Suprapubic skin (tissue), 4 donors: ENCODE measurements at regions not wholly inside any gene's neighbourhood (a gene's known extent, or its start where the extent isn't known, plus 50 kb on each side); places are given as distances from the start of the nearest gene placed in this dataset.

ENCODE experiments used
- CTCF ChIP-seq, 2 donors: fragments of 200-600 bp in 1 of 2; fragments of 450-650 bp in 1 of 2; sonication (generic) in 1 of 2; IDR thresholded peaks; one replicate each; pipeline ENCODE4 v1.5.1; 2016 to 2019; ENCODE audit warnings: antibody characterized with exemption in 2 of 2, mild to moderate bottlenecking in 1 of 2, moderate library complexity in 1 of 2
- EP300 ChIP-seq: sonication (generic); formaldehyde crosslinking; IDR thresholded peaks from one replicate; pipeline ENCODE4 v1.6.1; 2017; ENCODE audit warnings: antibody characterized with exemption
- POLR2A ChIP-seq, 2 donors: fragments of 450-650 bp; IDR thresholded peaks; one replicate each; pipeline ENCODE4 v1.6.1; 2017; ENCODE audit warnings: antibody characterized with exemption in 2 of 2, mild to moderate bottlenecking in 2 of 2, moderate library complexity in 2 of 2
- POLR2AphosphoS5 ChIP-seq, 3 donors: sonication (generic); formaldehyde crosslinking; IDR thresholded peaks; one replicate each; pipeline ENCODE4 v1.6.1; 2017; ENCODE audit warnings: antibody characterized with exemption in 3 of 3

GRCh38 chr2:121825003-121825950 is 69.8 kb downstream of the TSN start:
- TF ChIP-seq POLR2A (IDR thresholded peaks at IDR 0.05), result no peak
- TF ChIP-seq CTCF (IDR thresholded peaks at IDR 0.05), result no peak
- no peak for TF ChIP-seq EP300
- no peak for TF ChIP-seq POLR2AphosphoS5 (IDR thresholded peaks at IDR 0.05)
